Endodermal cell (in vitro differentiated cells): ENCODE measurements at regions not wholly inside any gene's neighbourhood (a gene's known extent, or its start where the extent isn't known, plus 50 kb on each side); places are given as distances from the start of the nearest gene placed in this dataset.
"Not testable (repeated sequence)": the region's sequence is repeated elsewhere in the genome, so short reads cannot be mapped to it uniquely, and the experiment has no call there.

Experiments
- DNase-seq: peaks from one replicate; pipeline ENCODE4 v3.0.0-alpha.2; 2017
- H3K27ac ChIP-seq: 2 replicates; pipeline ENCODE4 v1.5.1; 2013; ENCODE audit warnings: mild to moderate bottlenecking, low read depth, low read length, moderate library complexity
- H3K27me3 ChIP-seq: 2 replicates; pipeline ENCODE4 v1.6.1; 2013; ENCODE audit warnings: mild to moderate bottlenecking, low read length, moderate library complexity; ENCODE audit not compliant: insufficient read depth, control insufficient read depth, poor library complexity, severe bottlenecking
- H3K36me3 ChIP-seq: 2 replicates; pipeline ENCODE4 v1.7.0; 2013; ENCODE audit warnings: mild to moderate bottlenecking, low read length, moderate library complexity; ENCODE audit not compliant: control insufficient read depth, insufficient read depth
- H3K4me1 ChIP-seq: one replicate; pipeline ENCODE4 v1.7.0; 2013; ENCODE audit warnings: low read length; ENCODE audit not compliant: control insufficient read depth, insufficient read depth
- H3K4me3 ChIP-seq: 2 replicates; pipeline ENCODE4 v1.5.1; 2013; ENCODE audit warnings: mild to moderate bottlenecking, low read length, moderate library complexity
- H3K9ac ChIP-seq: 2 replicates; pipeline ENCODE4 v1.6.1; 2013; ENCODE audit warnings: mild to moderate bottlenecking, low read length, moderate library complexity; ENCODE audit not compliant: poor library complexity, severe bottlenecking; ENCODE audit errors: extremely low read depth
- H3K9me3 ChIP-seq: 2 replicates; pipeline ENCODE4 v1.6.1; 2013; ENCODE audit warnings: mild to moderate bottlenecking, low read length, moderate library complexity; ENCODE audit not compliant: control insufficient read depth
- H3K27ac Mint-ChIP-seq: 2 replicates; pipeline ENCODE4 v1.8.0; 2020; ENCODE audit warnings: mixed read lengths
- H3K27me3 Mint-ChIP-seq: 2 replicates; pipeline ENCODE4 v1.8.0; 2021; ENCODE audit warnings: mild to moderate bottlenecking, mixed read lengths; ENCODE audit not compliant: insufficient read depth
- H3K36me3 Mint-ChIP-seq: 2 replicates; pipeline ENCODE4 v1.8.0; 2020; ENCODE audit warnings: low read depth, mixed read lengths
- H3K4me1 Mint-ChIP-seq: 2 replicates; pipeline ENCODE4 v1.8.0; 2020; ENCODE audit warnings: mixed read lengths
- H3K4me3 Mint-ChIP-seq: 2 replicates; pipeline ENCODE4 v1.8.0; 2020; ENCODE audit warnings: mild to moderate bottlenecking, moderate library complexity, mixed read lengths
- H3K9me3 Mint-ChIP-seq: 2 replicates; pipeline ENCODE4 v1.8.0; 2020; ENCODE audit warnings: mild to moderate bottlenecking, mixed read lengths
- CTCF ChIP-seq: fragments of 200-600 bp; sonication (generic); conservative IDR thresholded peaks from 2 replicates; pipeline ENCODE4 v1.5.0; 2021; ENCODE audit warnings: antibody characterized with exemption, mild to moderate bottlenecking
- WGBS, 2 experiments: methylation state at CpG; one replicate each; pipeline versions ENCODE4 v1.1.5 to v1.1.7; 2013; ENCODE audit warnings: missing lambda C conversion rate in 2 of 2, mixed read lengths in 1 of 2; ENCODE audit not compliant: insufficient coverage in 1 of 2, insufficient read length in 1 of 2; 5-methylcytosine and 5-hydroxymethylcytosine counted together

- peaks cover 5% of the 10 kb centered on the region for H3K9me3 Mint-ChIP-seq
- H3K36me3 Mint-ChIP-seq: no peaks in the 10 kb centered on the region
- DNase-seq: peak; percentile 60
- peaks cover 39% of the 10 kb centered on the region for H3K4me1 Mint-ChIP-seq
- Histone ChIP-seq H3K9ac (no peak overlapping the region), H3K27me3 (no peaks in the 10 kb centered on the region), H3K27ac (no peak overlapping the region), H3K36me3 (no peaks in the 10 kb centered on the region), H3K4me3 (no peak overlapping the region), H3K9me3 (no peaks in the 10 kb centered on the region), H3K4me1 (peaks cover 5% of the 10 kb centered on the region)
- H3K4me3 Mint-ChIP-seq: no peak overlapping the region
- WGBS, 2 experiments: 19 to 57% methylated on average over 1 to 2 of the region's 2 CpGs
- no peaks in the 10 kb centered on the region for H3K27me3 Mint-ChIP-seq
- no peak overlapping the region for H3K27ac Mint-ChIP-seq
- TF ChIP-seq CTCF: no peak
Measured at GRCh38 chr1:113207019-113207418, 134.0 kb downstream of the LRIG2 start.

DNA sequence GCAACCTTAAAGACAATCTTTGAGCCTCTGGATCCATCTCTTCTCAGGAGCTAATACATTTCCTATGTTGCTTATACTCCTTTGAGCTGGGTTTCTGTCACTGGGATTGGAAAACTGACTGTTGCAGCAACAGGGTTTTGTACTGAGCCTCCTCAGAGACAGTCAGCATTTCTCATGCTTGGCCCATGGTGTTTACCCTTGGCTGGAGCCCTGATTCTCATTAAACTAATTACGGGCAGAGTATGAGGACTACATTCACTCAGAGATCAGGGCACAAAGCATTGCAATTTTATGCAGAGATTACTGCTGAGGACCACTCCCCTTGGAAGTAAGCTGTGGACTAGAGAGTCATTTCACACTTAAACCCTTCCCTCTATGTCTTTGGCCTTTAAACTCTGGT lies 134.5 kb downstream of the LRIG2 start:
- Histone ChIP-seq H3K36me3 (no peaks in the 10 kb centered on the region), H3K9ac (no peak overlapping the region), H3K4me1 (peaks cover 5% of the 10 kb centered on the region), H3K9me3 (no peaks in the 10 kb centered on the region), H3K27me3 (no peaks in the 10 kb centered on the region), H3K4me3 (no peak overlapping the region), H3K27ac (no peak overlapping the region)
- WGBS, 2 experiments: 98 to 100% methylated on average over 1 of the region's 1 CpG
- H3K27me3 Mint-ChIP-seq: no peaks in the 10 kb centered on the region
- DNase-seq: no peak
- no peak for TF ChIP-seq CTCF
- no peak overlapping the region for H3K4me3 Mint-ChIP-seq
- peaks cover 7% of the 10 kb centered on the region for H3K9me3 Mint-ChIP-seq
- H3K4me1 Mint-ChIP-seq: peaks cover 36% of the 10 kb centered on the region
- no peaks in the 10 kb centered on the region for H3K36me3 Mint-ChIP-seq
- H3K27ac Mint-ChIP-seq: no peak overlapping the region

GRCh38 chr1:113208425-113208824 lies 135.4 kb downstream of the LRIG2 start:
- H3K27ac Mint-ChIP-seq, H3K27ac ChIP-seq, H3K27me3 Mint-ChIP-seq, H3K36me3 Mint-ChIP-seq, DNase-seq, H3K4me3 Mint-ChIP-seq, H3K27me3 ChIP-seq, H3K9me3 ChIP-seq, H3K9ac ChIP-seq, H3K4me3 ChIP-seq, H3K4me1 ChIP-seq, H3K36me3 ChIP-seq: not testable (repeated sequence)
- Mint-ChIP-seq H3K9me3 (peaks cover 11% of the 10 kb centered on the region), H3K4me1 (peaks cover 35% of the 10 kb centered on the region)
- 88 to 96% methylated on average over 8 to 9 of the region's 9 CpGs for WGBS, 2 experiments

- no peak overlapping the region for H3K27ac Mint-ChIP-seq
- no peak overlapping the region for H3K4me3 ChIP-seq
- no peak overlapping the region for H3K9ac ChIP-seq
- DNase-seq: no peak
- peaks cover 23% of the 10 kb centered on the region for H3K9me3 Mint-ChIP-seq
- 93 to 97% methylated on average over 3 to 4 of the region's 4 CpGs for WGBS, 2 experiments
- no peaks in the 10 kb centered on the region for H3K27me3 Mint-ChIP-seq
- no peak overlapping the region for H3K27ac ChIP-seq
- H3K4me1 Mint-ChIP-seq: peaks cover 35% of the 10 kb centered on the region
- peaks cover 10% of the 10 kb centered on the region for H3K36me3 Mint-ChIP-seq
- TF ChIP-seq CTCF: no peak
- H3K27me3 ChIP-seq: no peaks in the 10 kb centered on the region
- no peak overlapping the region for H3K4me3 Mint-ChIP-seq
- H3K4me1 ChIP-seq: peaks cover 5% of the 10 kb centered on the region
- peaks cover 22% of the 10 kb centered on the region for H3K9me3 ChIP-seq
- no peaks in the 10 kb centered on the region for H3K36me3 ChIP-seq
Measured at GRCh38 chr1:113210248-113210647, 137.2 kb downstream of the LRIG2 start.
